Loucy (cell line): ENCODE measurements at regions not wholly inside any gene's neighbourhood (a gene's known extent, or its start where the extent isn't known, plus 50 kb on each side); places are given as distances from the start of the nearest gene placed in this dataset.
"Not testable (repeated sequence)": the region's sequence is repeated elsewhere in the genome, so short reads cannot be mapped to it uniquely, and the experiment has no call there.

Source experiments
- CTCF ChIP-seq: fragments of 200-600 bp; sonication (generic); conservative IDR thresholded peaks from 2 replicates; pipeline ENCODE4 v1.5.1; 2014; ENCODE audit warnings: mild to moderate bottlenecking, antibody characterized with exemption, low read length
- EZH2phosphoT487 ChIP-seq: fragments of 200-600 bp; IDR thresholded peaks from 2 replicates; pipeline ENCODE4 v1.6.1; 2018; ENCODE audit warnings: antibody characterized with exemption, mild to moderate bottlenecking, moderate library complexity, borderline replicate concordance

GRCh38 chr21:5123655-5124054 lies 5397.7 kb upstream of the TPTE start:
- TF ChIP-seq CTCF, EZH2phosphoT487: not testable (repeated sequence)
